GM23338 (cell line): ENCODE measurements at regions not wholly inside any gene's neighbourhood (a gene's known extent, or its start where the extent isn't known, plus 50 kb on each side); places are given as distances from the start of the nearest gene placed in this dataset.

Source experiments
- ATAC-seq: fragments of 200-7000 bp; cut with Tn5 transposase; 3 replicates; pipeline ENCODE4 v1.9.1; 2020
- DNase-seq: peaks from one replicate; pipeline ENCODE4 v3.0.0-alpha.2; 2015; ENCODE audit warnings: low spot score
- H2AFZ ChIP-seq: fragments of 200-600 bp; sonication (generic); 2 replicates; pipeline ENCODE4 v1.8.0; 2016; ENCODE audit warnings: antibody characterized with exemption, mild to moderate bottlenecking, moderate library complexity
- H3F3A ChIP-seq: fragments of 200-600 bp; sonication (generic); replicated peaks from 2 replicates; pipeline ENCODE4 v1.8.0; 2017; ENCODE audit warnings: antibody characterized with exemption, mixed run types, low read depth
- H3K27ac ChIP-seq: fragments of 200-600 bp; sonication (generic); 2 replicates; pipeline ENCODE4 v1.6.1; 2016; ENCODE audit warnings: low read depth
- H3K27me3 ChIP-seq: fragments of 200-600 bp; sonication (generic); 2 replicates; pipeline ENCODE4 v1.8.0; 2016; ENCODE audit warnings: mild to moderate bottlenecking, mixed run types, moderate library complexity; ENCODE audit not compliant: insufficient read depth
- H3K36me3 ChIP-seq: fragments of 200-600 bp; sonication (generic); 2 replicates; pipeline ENCODE4 v1.8.0; 2016; ENCODE audit warnings: mild to moderate bottlenecking; ENCODE audit not compliant: insufficient read depth
- H3K4me1 ChIP-seq: fragments of 200-600 bp; sonication (generic); 2 replicates; pipeline ENCODE4 v1.8.0; 2016; ENCODE audit warnings: mild to moderate bottlenecking, moderate library complexity; ENCODE audit not compliant: insufficient read depth
- H3K4me2 ChIP-seq: fragments of 200-600 bp; sonication (generic); 2 replicates; pipeline ENCODE4 v1.7.1; 2017; ENCODE audit warnings: mixed run types
- H3K4me3 ChIP-seq: fragments of 200-600 bp; sonication (generic); 2 replicates; pipeline ENCODE4 v1.6.1; 2016; ENCODE audit warnings: mixed run types
- H3K79me2 ChIP-seq: fragments of 200-600 bp; sonication (generic); replicated peaks from 2 replicates; pipeline ENCODE4 v1.8.0; 2017; ENCODE audit warnings: mild to moderate bottlenecking; ENCODE audit not compliant: insufficient read depth
- H3K9me2 ChIP-seq: fragments of 200-600 bp; sonication (generic); 2 replicates; pipeline ENCODE4 v1.8.0; 2017; ENCODE audit not compliant: insufficient read depth
- H4K20me1 ChIP-seq: fragments of 200-600 bp; sonication (generic); replicated peaks from 2 replicates; pipeline ENCODE4 v1.8.0; 2017; ENCODE audit warnings: mild to moderate bottlenecking; ENCODE audit not compliant: insufficient read depth
- H3K27ac Mint-ChIP-seq: 2 replicates; pipeline ENCODE4 v1.8.0; 2020; ENCODE audit warnings: inconsistent platforms, mild to moderate bottlenecking, moderate library complexity, mixed read lengths
- H3K27me3 Mint-ChIP-seq: 3 replicates; pipeline ENCODE4 v1.8.0; 2022; ENCODE audit warnings: low read depth, mild to moderate bottlenecking, moderate library complexity, mixed read lengths, inconsistent platforms; ENCODE audit not compliant: insufficient read depth, poor library complexity
- H3K36me3 Mint-ChIP-seq: 3 replicates; pipeline ENCODE4 v1.8.0; 2021; ENCODE audit warnings: low read depth, mild to moderate bottlenecking, inconsistent platforms, moderate library complexity, mixed read lengths
- H3K4me1 Mint-ChIP-seq: 3 replicates; pipeline ENCODE4 v1.8.0; 2020; ENCODE audit warnings: mild to moderate bottlenecking, inconsistent platforms, mixed read lengths
- H3K4me3 Mint-ChIP-seq: 3 replicates; pipeline ENCODE4 v1.8.0; 2021; ENCODE audit warnings: moderate library complexity, mild to moderate bottlenecking, inconsistent platforms, mixed read lengths
- H3K9me3 Mint-ChIP-seq: 3 replicates; pipeline ENCODE4 v1.8.0; 2020; ENCODE audit warnings: moderate library complexity, mild to moderate bottlenecking, inconsistent platforms, mixed read lengths
- CREB1 ChIP-seq: fragments of 250-450 bp; sonication (Bioruptor Pico); IDR thresholded peaks from 2 replicates; pipeline ENCODE4 v1.5.0; 2020; ENCODE audit warnings: low read depth, mild to moderate bottlenecking, moderate library complexity
- EZH2phosphoT487 ChIP-seq: fragments of 200-600 bp; sonication (generic); IDR thresholded peaks from one replicate; pipeline ENCODE4 v1.8.1; 2018; ENCODE audit warnings: antibody characterized with exemption; ENCODE audit not compliant: unreplicated experiment
- POLR2AphosphoS5 ChIP-seq: IDR thresholded peaks from 2 replicates; pipeline ENCODE4 v1.6.1; 2016; ENCODE audit warnings: antibody characterized with exemption, low read depth
- REST ChIP-seq: IDR thresholded peaks from one replicate; pipeline ENCODE4 v1.6.1; 2018; ENCODE audit warnings: antibody characterized with exemption; ENCODE audit not compliant: unreplicated experiment
- STAT1 ChIP-seq: IDR thresholded peaks from one replicate; pipeline ENCODE4 v1.6.1; 2016; ENCODE audit warnings: antibody characterized with exemption; ENCODE audit not compliant: unreplicated experiment
- ZNF462 ChIP-seq: fragments of 250-450 bp; sonication (Bioruptor Pico); IDR thresholded peaks from 2 replicates; pipeline ENCODE4 v1.5.0; 2020; ENCODE audit warnings: mild to moderate bottlenecking, moderate library complexity

GRCh38 chr2:156385242-156385641, 50.9 kb upstream of the GPD2 start:
- H3K4me3 Mint-ChIP-seq = no peak overlapping the region
- Histone ChIP-seq H3K79me2 (no peaks in the 10 kb centered on the region), H3F3A (no peaks in the 10 kb centered on the region), H3K27me3 (no peaks in the 10 kb centered on the region), H3K4me1 (0 out of 2 replicates have a peak, but pooled peaks cover 5% of the 10 kb centered on the region), H3K4me3 (no peak overlapping the region), H3K4me2 (no peak overlapping the region), H3K36me3 (no peaks in the 10 kb centered on the region), H2AFZ (peak overlapping the region; percentile 45), H3K27ac (no peak overlapping the region), H3K9me2 (no peaks in the 10 kb centered on the region), H4K20me1 (no peaks in the 10 kb centered on the region)
- H3K27ac Mint-ChIP-seq = no peak overlapping the region
- TF ChIP-seq STAT1 = no peak
- TF ChIP-seq REST = no peak
- TF ChIP-seq CREB1 = no peak
- no peak for TF ChIP-seq EZH2phosphoT487
- no peak for TF ChIP-seq POLR2AphosphoS5
- TF ChIP-seq ZNF462 (CRISPR knock-in tag) = no peak
- H3K9me3 Mint-ChIP-seq = no peaks in the 10 kb centered on the region; the same call in 2 of the 3 replicates
- ATAC-seq (no peak), DNase-seq (no peak)
- no peaks in the 10 kb centered on the region for H3K36me3 Mint-ChIP-seq
- H3K4me1 Mint-ChIP-seq = peaks cover 8% of the 10 kb centered on the region
- peaks cover 2% of the 10 kb centered on the region for H3K27me3 Mint-ChIP-seq
